SK-N-SH treated with all-trans-retinoic acid at 6 μM for 48 hours (cell line): ENCODE measurements at regions not wholly inside any gene's neighbourhood (a gene's known extent, or its start where the extent isn't known, plus 50 kb on each side); places are given as distances from the start of the nearest gene placed in this dataset.

Experiments used
- ATAC-seq: fragments of 200-7000 bp; cut with Tn5 transposase; 3 replicates; pipeline ENCODE4 v1.9.1; 2020; ENCODE audit warnings: mild to moderate bottlenecking, moderate library complexity
- ARNTL ChIP-seq: fragments of 450-650 bp; formaldehyde crosslinking; IDR thresholded peaks from 2 replicates; pipeline ENCODE4 v1.5.0; 2020; ENCODE audit warnings: low read depth, mild to moderate bottlenecking, moderate library complexity, borderline replicate concordance
- BACH2 ChIP-seq: fragments of 250-450 bp; sonication (Bioruptor Pico); IDR thresholded peaks from 2 replicates; pipeline ENCODE4 v1.9.0; 2021; ENCODE audit warnings: mild to moderate bottlenecking, borderline replicate concordance
- CREB5 ChIP-seq: fragments of 250-450 bp; sonication (Bioruptor Pico); IDR thresholded peaks from 2 replicates; pipeline ENCODE4 v1.5.1; 2020; ENCODE audit warnings: low read depth, mild to moderate bottlenecking, moderate library complexity
- CSRNP3 ChIP-seq: fragments of 250-450 bp; sonication (Bioruptor Pico); IDR thresholded peaks from 2 replicates; pipeline ENCODE4 v1.5.1; 2021; ENCODE audit warnings: mild to moderate bottlenecking, moderate library complexity
- ESRRG ChIP-seq: fragments of 250-450 bp; sonication (Bioruptor Pico); IDR thresholded peaks from 2 replicates; pipeline ENCODE4 v1.6.1; 2021; ENCODE audit warnings: mild to moderate bottlenecking
- GLIS3 ChIP-seq: fragments of 250-450 bp; sonication (Bioruptor Pico); IDR thresholded peaks from 2 replicates; pipeline ENCODE4 v1.5.0; 2020; ENCODE audit warnings: mild to moderate bottlenecking, moderate library complexity
- ISL1 ChIP-seq: fragments of 250-450 bp; sonication (Bioruptor Pico); IDR thresholded peaks from 2 replicates; pipeline ENCODE4 v2.1.2; 2022; ENCODE audit warnings: mild to moderate bottlenecking, moderate library complexity
- PATZ1 ChIP-seq: fragments of 250-450 bp; sonication (Bioruptor Pico); IDR thresholded peaks from 2 replicates; pipeline ENCODE4 v1.8.0; 2020; ENCODE audit warnings: mild to moderate bottlenecking, moderate library complexity, borderline replicate concordance
- POU6F1 ChIP-seq: fragments of 250-450 bp; sonication (Bioruptor Pico); IDR thresholded peaks from 2 replicates; pipeline ENCODE4 v1.8.0; 2021; ENCODE audit warnings: low read depth, mild to moderate bottlenecking, moderate library complexity, borderline replicate concordance
- PPARA ChIP-seq: fragments of 250-450 bp; sonication (Bioruptor Pico); IDR thresholded peaks from 2 replicates; pipeline ENCODE4 v1.5.0; 2020; ENCODE audit warnings: mild to moderate bottlenecking, borderline replicate concordance
- SNAI2 ChIP-seq: fragments of 250-450 bp; sonication (Bioruptor Pico); IDR thresholded peaks from 2 replicates; pipeline ENCODE4 v1.5.0; 2020; ENCODE audit warnings: mild to moderate bottlenecking, moderate library complexity
- TCF4 ChIP-seq: fragments of 250-450 bp; sonication (Bioruptor Pico); IDR thresholded peaks from 2 replicates; pipeline ENCODE4 v1.8.0; 2021; ENCODE audit warnings: mild to moderate bottlenecking, moderate library complexity, borderline replicate concordance
- TOX ChIP-seq: fragments of 250-450 bp; sonication (Bioruptor Pico); IDR thresholded peaks from 2 replicates; pipeline ENCODE4 v1.8.0; 2021; ENCODE audit warnings: mild to moderate bottlenecking, moderate library complexity, borderline replicate concordance
- TSHZ2 ChIP-seq: fragments of 250-450 bp; sonication (Bioruptor Pico); IDR thresholded peaks from 2 replicates; pipeline ENCODE4 v1.5.0; 2020; ENCODE audit warnings: mild to moderate bottlenecking, moderate library complexity
- ZC3H10 ChIP-seq: fragments of 250-450 bp; sonication (Bioruptor Pico); IDR thresholded peaks from 2 replicates; pipeline ENCODE4 v1.5.1; 2021; ENCODE audit warnings: mild to moderate bottlenecking, moderate library complexity
- ZFP30 ChIP-seq: fragments of 450-650 bp; formaldehyde crosslinking; IDR thresholded peaks from 2 replicates; pipeline ENCODE4 v1.5.0; 2022; ENCODE audit warnings: mild to moderate bottlenecking, moderate library complexity
- ZNF565 ChIP-seq: fragments of 450-650 bp; formaldehyde crosslinking; conservative IDR thresholded peaks from 2 replicates; pipeline ENCODE4 v1.5.0; 2020; ENCODE audit warnings: low read depth, mild to moderate bottlenecking, moderate library complexity
- ZNF70 ChIP-seq: fragments of 450-650 bp; formaldehyde crosslinking; IDR thresholded peaks from 2 replicates; pipeline ENCODE4 v1.5.0; 2020; ENCODE audit warnings: mild to moderate bottlenecking, moderate library complexity
- ZNF8 ChIP-seq: fragments of 450-650 bp; formaldehyde crosslinking; IDR thresholded peaks from 2 replicates; pipeline ENCODE4 v1.5.0; 2020; ENCODE audit warnings: mild to moderate bottlenecking, moderate library complexity

- no peak for ATAC-seq
- no peak for TF ChIP-seq ESRRG (CRISPR knock-in tag)
- TF ChIP-seq ISL1 (CRISPR knock-in tag): no peak
- no peak for TF ChIP-seq CSRNP3 (CRISPR knock-in tag)
- TF ChIP-seq TOX: no peak
- TF ChIP-seq ZFP30 (CRISPR knock-in tag): no peak
- no peak for TF ChIP-seq ARNTL (CRISPR knock-in tag)
- TF ChIP-seq TSHZ2 (CRISPR knock-in tag): no peak
- no peak for TF ChIP-seq ZNF8
- no peak for TF ChIP-seq ZNF70
- TF ChIP-seq ZC3H10 (CRISPR knock-in tag): no peak
- TF ChIP-seq ZNF565 (CRISPR knock-in tag): no peak
- no peak for TF ChIP-seq TCF4 (CRISPR knock-in tag)
- TF ChIP-seq CREB5: no peak
- no peak for TF ChIP-seq PATZ1 (CRISPR knock-in tag)
- TF ChIP-seq BACH2 (CRISPR knock-in tag): no peak
- TF ChIP-seq POU6F1 (CRISPR knock-in tag): no peak
Measured at GRCh38 chr4:141429933-141430332, 206.4 kb upstream of the IL15 start.

GRCh38 chr4:141430686-141431085 is 205.7 kb upstream of the IL15 start:
- no peak for ATAC-seq
- TF ChIP-seq TSHZ2 (CRISPR knock-in tag) (no peak), ZFP30 (CRISPR knock-in tag) (no peak), BACH2 (CRISPR knock-in tag) (no peak)

- no peak for ATAC-seq
- TF ChIP-seq SNAI2 (CRISPR knock-in tag) (no peak), POU6F1 (CRISPR knock-in tag) (no peak), ZFP30 (CRISPR knock-in tag) (no peak), ZC3H10 (CRISPR knock-in tag) (no peak), PATZ1 (CRISPR knock-in tag) (no peak), TCF4 (CRISPR knock-in tag) (no peak), PPARA (CRISPR knock-in tag) (no peak), ZNF70 (no peak), GLIS3 (CRISPR knock-in tag) (no peak)
Measured at GRCh38 chr4:141432000-141432712, 204.2 kb upstream of the IL15 start.
